Panc1 (cell line): ENCODE measurements at regions not wholly inside any gene's neighbourhood (a gene's known extent, or its start where the extent isn't known, plus 50 kb on each side); places are given as distances from the start of the nearest gene placed in this dataset.

Experiments used
- ATAC-seq: fragments of 200-7000 bp; cut with Tn5 transposase; 2 replicates; pipeline ENCODE4 v1.9.1; 2020; ENCODE audit warnings: mild to moderate bottlenecking, moderate library complexity
- BruUV-seq: library from RNA; stranded (reverse); fragments of 400-500 nt; replicated peaks from 2 replicates; lab custom pipeline; 2021; lab: Mats Ljungman, UMichigan
- CTCF ChIA-PET: fragments of 300-600 bp; sonication (Branson Sonifier 250); formaldehyde crosslinking; loops from one replicate; lab custom pipeline; 2022; ENCODE audit warnings: antibody characterized with exemption; lab: Charles Lee
- POLR2A ChIA-PET: fragments of 300-600 bp; sonication (Branson Sonifier 250); formaldehyde crosslinking; loops from one replicate; lab custom pipeline; 2022; ENCODE audit warnings: antibody characterized with exemption; lab: Charles Lee
- DNase-seq: peaks from one replicate; pipeline ENCODE4 v3.0.0-alpha.2; 2010; ENCODE audit warnings: low read depth, low spot score
- H3K27ac ChIP-seq: 2 replicates; pipeline ENCODE4 v1.5.1; 2011; ENCODE audit warnings: mild to moderate bottlenecking, low read length, inconsistent platforms
- H3K27me3 ChIP-seq: fragments of 200-500 bp; sonication (Bioruptor generic); 2 replicates; pipeline ENCODE4 v1.6.0; 2014; ENCODE audit warnings: low read length, inconsistent platforms; ENCODE audit not compliant: control insufficient read depth, insufficient read depth
- H3K36me3 ChIP-seq: fragments of 200-500 bp; sonication (Bioruptor generic); 2 replicates; pipeline ENCODE4 v1.5.1; 2014; ENCODE audit warnings: inconsistent platforms, mild to moderate bottlenecking, low read length, moderate library complexity; ENCODE audit not compliant: control insufficient read depth, insufficient read depth
- H3K4me1 ChIP-seq: 2 replicates; pipeline ENCODE4 v1.5.1; 2011; ENCODE audit warnings: inconsistent platforms, mild to moderate bottlenecking, low read length, moderate library complexity; ENCODE audit not compliant: control insufficient read depth, insufficient read depth
- H3K4me3 ChIP-seq, 2 experiments: 2 replicates each; pipeline ENCODE4 v1.5.1; 2011 to 2012; ENCODE audit warnings: low read depth in 2 of 2, low read length in 2 of 2, mild to moderate bottlenecking in 2 of 2, inconsistent platforms in 1 of 2, moderate library complexity in 1 of 2
- H3K9me3 ChIP-seq: fragments of 200-500 bp; sonication (Bioruptor generic); 2 replicates; pipeline ENCODE4 v1.5.1; 2014; ENCODE audit warnings: low read depth, mild to moderate bottlenecking, inconsistent platforms, low read length, moderate library complexity; ENCODE audit not compliant: control insufficient read depth, insufficient read depth
- POLR2AphosphoS5 ChIP-seq: IDR thresholded peaks from 2 replicates; pipeline ENCODE4 v1.6.1; 2012; ENCODE audit warnings: mild to moderate bottlenecking, low read depth, low read length, moderate library complexity
- SIN3A ChIP-seq: IDR thresholded peaks from 2 replicates; pipeline ENCODE4 v1.6.1; 2012; ENCODE audit warnings: low read depth, mild to moderate bottlenecking, low read length, moderate library complexity, borderline replicate concordance; ENCODE audit not compliant: insufficient read depth
- TCF7L2 ChIP-seq: IDR thresholded peaks from 2 replicates; pipeline ENCODE4 v1.6.1; 2011; ENCODE audit warnings: mild to moderate bottlenecking, low read depth, low read length, inconsistent platforms
- in situ Hi-C: cut with HindIII; loops from 2 replicates; pipeline ENCODE4 v1.10.0; 2016; ENCODE audit warnings: low sequenced_read_pairs, low pct_unique_long_range_greater_than_20kb
- intact Hi-C: fragments of 100-400 bp; cut with micrococcal nuclease; formaldehyde crosslinking; loops from one replicate; pipeline ENCODE4 v1.10.0; 2022; ENCODE audit not compliant: unreplicated experiment
- TF ChIP-seq, protein P1 (sequence below), 2 experiments: IDR thresholded peaks; 2 replicates each; pipeline ENCODE4 v1.6.1; 2011 to 2012; ENCODE audit warnings: low read depth in 2 of 2, control low read depth in 1 of 2, low read length in 1 of 2, mild to moderate bottlenecking in 1 of 2, moderate library complexity in 1 of 2; ENCODE audit not compliant: insufficient read depth in 1 of 2
- TF ChIP-seq, protein P2 (sequence below): fragments of 450-650 bp; IDR thresholded peaks from 2 replicates; pipeline ENCODE4 v1.5.1; 2017; ENCODE audit warnings: mild to moderate bottlenecking

DNA sequence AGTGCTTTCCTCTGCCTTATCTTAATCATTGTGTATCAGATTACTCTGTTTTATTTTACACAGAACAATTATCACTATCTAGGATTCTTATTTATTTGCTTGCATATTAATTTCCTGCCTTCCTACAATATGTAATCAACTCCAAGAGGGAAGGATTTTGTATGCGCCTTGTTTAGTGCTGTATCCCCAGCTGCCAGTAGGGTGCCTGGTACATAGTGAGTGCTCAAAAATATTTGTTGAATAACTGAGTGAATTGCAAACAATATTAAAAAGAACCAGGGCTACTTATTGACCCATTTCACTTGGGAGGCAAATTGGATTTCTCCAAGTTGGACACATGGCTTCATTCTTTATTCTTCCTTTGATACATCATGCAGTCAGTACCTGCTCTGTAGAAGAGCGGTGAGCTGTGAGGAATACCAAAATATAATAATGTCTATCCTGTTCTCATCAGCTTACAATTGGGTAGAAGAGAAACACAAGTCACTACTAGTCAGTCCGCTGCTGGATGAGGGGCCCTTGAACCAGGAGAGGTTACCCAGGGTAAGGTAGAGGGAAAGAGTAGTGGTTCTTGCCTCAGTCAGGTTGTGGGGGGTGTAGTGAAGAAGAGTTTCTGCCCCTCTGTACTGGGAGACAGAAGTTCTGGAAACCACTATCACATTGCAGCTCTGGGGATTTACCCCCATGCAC is 233.9 kb upstream of the ZBTB20 start:
- Histone ChIP-seq H3K27ac (no peak overlapping the region), H3K27me3 (no peaks in the 10 kb centered on the region), H3K4me1 (no peaks in the 10 kb centered on the region), H3K36me3 (no peaks in the 10 kb centered on the region), H3K9me3 (no peaks in the 10 kb centered on the region), H3K4me3 (no peak overlapping the region)
- in situ Hi-C loops (no loop called here), intact Hi-C loops (no loop called here)
- ATAC-seq (no peak), DNase-seq (no peak)
- ChIA-PET POLR2A (no interaction called here), CTCF (no interaction called here)
- TF ChIP-seq, protein P1, sequence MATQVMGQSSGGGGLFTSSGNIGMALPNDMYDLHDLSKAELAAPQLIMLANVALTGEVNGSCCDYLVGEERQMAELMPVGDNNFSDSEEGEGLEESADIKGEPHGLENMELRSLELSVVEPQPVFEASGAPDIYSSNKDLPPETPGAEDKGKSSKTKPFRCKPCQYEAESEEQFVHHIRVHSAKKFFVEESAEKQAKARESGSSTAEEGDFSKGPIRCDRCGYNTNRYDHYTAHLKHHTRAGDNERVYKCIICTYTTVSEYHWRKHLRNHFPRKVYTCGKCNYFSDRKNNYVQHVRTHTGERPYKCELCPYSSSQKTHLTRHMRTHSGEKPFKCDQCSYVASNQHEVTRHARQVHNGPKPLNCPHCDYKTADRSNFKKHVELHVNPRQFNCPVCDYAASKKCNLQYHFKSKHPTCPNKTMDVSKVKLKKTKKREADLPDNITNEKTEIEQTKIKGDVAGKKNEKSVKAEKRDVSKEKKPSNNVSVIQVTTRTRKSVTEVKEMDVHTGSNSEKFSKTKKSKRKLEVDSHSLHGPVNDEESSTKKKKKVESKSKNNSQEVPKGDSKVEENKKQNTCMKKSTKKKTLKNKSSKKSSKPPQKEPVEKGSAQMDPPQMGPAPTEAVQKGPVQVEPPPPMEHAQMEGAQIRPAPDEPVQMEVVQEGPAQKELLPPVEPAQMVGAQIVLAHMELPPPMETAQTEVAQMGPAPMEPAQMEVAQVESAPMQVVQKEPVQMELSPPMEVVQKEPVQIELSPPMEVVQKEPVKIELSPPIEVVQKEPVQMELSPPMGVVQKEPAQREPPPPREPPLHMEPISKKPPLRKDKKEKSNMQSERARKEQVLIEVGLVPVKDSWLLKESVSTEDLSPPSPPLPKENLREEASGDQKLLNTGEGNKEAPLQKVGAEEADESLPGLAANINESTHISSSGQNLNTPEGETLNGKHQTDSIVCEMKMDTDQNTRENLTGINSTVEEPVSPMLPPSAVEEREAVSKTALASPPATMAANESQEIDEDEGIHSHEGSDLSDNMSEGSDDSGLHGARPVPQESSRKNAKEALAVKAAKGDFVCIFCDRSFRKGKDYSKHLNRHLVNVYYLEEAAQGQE (IDR thresholded peaks at IDR 0.05; ENCODE audit: insufficient read depth in 1 of 2, low read depth in 2 of 2, low read length in 1 of 2): no peak
- TF ChIP-seq TCF7L2 (no peak), SIN3A (no peak)
- TF ChIP-seq, protein P2, sequence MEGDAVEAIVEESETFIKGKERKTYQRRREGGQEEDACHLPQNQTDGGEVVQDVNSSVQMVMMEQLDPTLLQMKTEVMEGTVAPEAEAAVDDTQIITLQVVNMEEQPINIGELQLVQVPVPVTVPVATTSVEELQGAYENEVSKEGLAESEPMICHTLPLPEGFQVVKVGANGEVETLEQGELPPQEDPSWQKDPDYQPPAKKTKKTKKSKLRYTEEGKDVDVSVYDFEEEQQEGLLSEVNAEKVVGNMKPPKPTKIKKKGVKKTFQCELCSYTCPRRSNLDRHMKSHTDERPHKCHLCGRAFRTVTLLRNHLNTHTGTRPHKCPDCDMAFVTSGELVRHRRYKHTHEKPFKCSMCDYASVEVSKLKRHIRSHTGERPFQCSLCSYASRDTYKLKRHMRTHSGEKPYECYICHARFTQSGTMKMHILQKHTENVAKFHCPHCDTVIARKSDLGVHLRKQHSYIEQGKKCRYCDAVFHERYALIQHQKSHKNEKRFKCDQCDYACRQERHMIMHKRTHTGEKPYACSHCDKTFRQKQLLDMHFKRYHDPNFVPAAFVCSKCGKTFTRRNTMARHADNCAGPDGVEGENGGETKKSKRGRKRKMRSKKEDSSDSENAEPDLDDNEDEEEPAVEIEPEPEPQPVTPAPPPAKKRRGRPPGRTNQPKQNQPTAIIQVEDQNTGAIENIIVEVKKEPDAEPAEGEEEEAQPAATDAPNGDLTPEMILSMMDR: peak; percentile 12; the same call in 1 of the 2 replicates
- no TSS peak for BruUV-seq

DNA sequence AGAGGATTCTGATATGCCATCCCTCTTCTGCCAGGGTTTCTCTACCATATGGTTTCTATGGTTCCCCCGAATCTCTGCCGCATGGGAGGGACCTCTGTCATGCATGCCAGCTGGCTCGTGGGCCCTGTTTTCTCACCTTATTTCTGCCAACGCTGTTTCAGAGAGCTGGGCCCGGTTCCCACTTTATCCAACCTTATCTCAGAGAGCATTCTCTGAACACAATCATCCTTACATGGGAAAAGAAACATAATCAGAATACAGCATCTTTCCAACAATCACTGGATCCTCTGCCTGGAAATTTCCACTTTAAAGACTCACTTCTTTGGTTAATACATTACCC is 234.5 kb upstream of the ZBTB20 start:
- no peak for DNase-seq
- in situ Hi-C loops: no loop called here
- no TSS peak for BruUV-seq
- TF ChIP-seq, protein P1 (IDR thresholded peaks at IDR 0.05; ENCODE audit: insufficient read depth in 1 of 2, low read depth in 2 of 2, low read length in 1 of 2): no peak
- TF ChIP-seq, protein P2: no peak
- TF ChIP-seq POLR2AphosphoS5: no peak
- TF ChIP-seq SIN3A: no peak
- TF ChIP-seq TCF7L2: no peak
- Histone ChIP-seq H3K4me1 (no peaks in the 10 kb centered on the region), H3K27ac (no peak overlapping the region), H3K36me3 (no peaks in the 10 kb centered on the region), H3K4me3 (no peak overlapping the region), H3K27me3 (no peaks in the 10 kb centered on the region), H3K9me3 (no peaks in the 10 kb centered on the region)
- intact Hi-C loops: no loop called here
- ATAC-seq: no peak
- CTCF ChIA-PET: no interaction called here
- POLR2A ChIA-PET: no interaction called here
